ENCODE measurements at regions not wholly inside any gene's neighbourhood (a gene's known extent, or its start where the extent isn't known, plus 50 kb on each side); places are given as distances from the start of the nearest gene placed in this dataset.

GRCh38 chr6:126926926-126927325 is 191.5 kb upstream of the RSPO3 start:
- WGBS, 2 donors: 37 to 59% methylated on average over 3 of the region's 3 CpGs
- Histone ChIP-seq H3K27me3 (no peaks in the 10 kb centered on the region), H3K4me3 (no peak overlapping the region)

GRCh38 chr6:126927841-126928240 is 190.6 kb upstream of the RSPO3 start:
- H3K27me3 ChIP-seq: no peaks in the 10 kb centered on the region
- no peaks in the 10 kb centered on the region for H3K36me3 ChIP-seq
- no peaks in the 10 kb centered on the region for H3K9me3 ChIP-seq
- peaks cover 0 to 3% (median 0%) of the 10 kb centered on the region in 4 donors for H3K4me1 ChIP-seq
- TF ChIP-seq CTCF (IDR thresholded peaks at IDR 0.05) (no peak), POLR2A (IDR thresholded peaks at IDR 0.05) (no peak), EP300 (IDR thresholded peaks at IDR 0.05) (no peak), POLR2AphosphoS5 (IDR thresholded peaks at IDR 0.05) (no peak)
- no peak overlapping the region for H3K4me3 ChIP-seq
- intact Hi-C loops (cut with DNase I): no loop called here
- DNase-seq: no peak
- H3K27ac ChIP-seq: no peak overlapping the region
- 23 to 46% methylated on average over 4 of the region's 4 CpGs for WGBS, 2 donors

More at GRCh38 chr6:126926926-126927325, 191.5 kb upstream of the RSPO3 start:
- intact Hi-C loops (cut with DNase I): no loop called here
- TF ChIP-seq CTCF (IDR thresholded peaks at IDR 0.05): no peak
- no peak for TF ChIP-seq POLR2AphosphoS5 (IDR thresholded peaks at IDR 0.05)
- no peak for TF ChIP-seq POLR2A (IDR thresholded peaks at IDR 0.05)
- TF ChIP-seq EP300 (IDR thresholded peaks at IDR 0.05): no peak
- Histone ChIP-seq H3K27ac (no peak overlapping the region), H3K36me3 (no peaks in the 10 kb centered on the region), H3K9me3 (no peaks in the 10 kb centered on the region), H3K4me1 (peaks cover 0 to 3% (median 0%) of the 10 kb centered on the region in 4 donors)
- no peak for DNase-seq

- TF ChIP-seq POLR2A (IDR thresholded peaks at IDR 0.05) (no peak), EP300 (IDR thresholded peaks at IDR 0.05) (no peak), POLR2AphosphoS5 (IDR thresholded peaks at IDR 0.05) (no peak), CTCF (IDR thresholded peaks at IDR 0.05) (no peak)
- intact Hi-C loops (cut with DNase I): no loop called here
- no peaks in the 10 kb centered on the region for H3K9me3 ChIP-seq
These were observed 181.0 kb upstream of the RSPO3 start for GRCh38 chr6:126937426-126937825.

GRCh38 chr6:126939784-126940183 is 178.7 kb upstream of the RSPO3 start:
- WGBS, 2 donors: 86 to 92% methylated on average over 3 of the region's 3 CpGs
- Histone ChIP-seq H3K27ac (no peak overlapping the region), H3K9me3 (no peaks in the 10 kb centered on the region), H3K36me3 (no peaks in the 10 kb centered on the region), H3K4me3 (no peak overlapping the region), H3K4me1 (no peaks in the 10 kb centered on the region), H3K27me3 (no peaks in the 10 kb centered on the region)
- intact Hi-C loops (cut with DNase I): no loop called here
- TF ChIP-seq POLR2A (IDR thresholded peaks at IDR 0.05) (no peak), EP300 (IDR thresholded peaks at IDR 0.05) (no peak), CTCF (IDR thresholded peaks at IDR 0.05) (no peak), POLR2AphosphoS5 (IDR thresholded peaks at IDR 0.05) (no peak)
- no peak for DNase-seq

More at GRCh38 chr6:126937426-126937825, 181.0 kb upstream of the RSPO3 start:
- no peak for DNase-seq
- Histone ChIP-seq H3K36me3 (no peaks in the 10 kb centered on the region), H3K4me3 (no peak overlapping the region), H3K27ac (no peak overlapping the region), H3K4me1 (no peaks in the 10 kb centered on the region), H3K27me3 (no peaks in the 10 kb centered on the region)

- Histone ChIP-seq H3K27me3 (no peaks in the 10 kb centered on the region), H3K4me1 (peaks cover 0 to 15% (median 10%) of the 10 kb centered on the region in 4 donors), H3K27ac (no peak overlapping the region), H3K4me3 (no peak overlapping the region), H3K36me3 (no peaks in the 10 kb centered on the region), H3K9me3 (no peaks in the 10 kb centered on the region)
- DNase-seq: no peak
- intact Hi-C loops (cut with DNase I): no loop called here
- no peak for TF ChIP-seq POLR2AphosphoS5 (IDR thresholded peaks at IDR 0.05)
- no peak for TF ChIP-seq EP300 (IDR thresholded peaks at IDR 0.05)
- TF ChIP-seq POLR2A (IDR thresholded peaks at IDR 0.05): no peak
- 89 to 93% methylated on average over 1 of the region's 1 CpG for WGBS, 2 donors
These were observed 176.7 kb upstream of the RSPO3 start for GRCh38 chr6:126941751-126942150.
